Psoas muscle (tissue), 7 donors: ENCODE measurements at regions not wholly inside any gene's neighbourhood (a gene's known extent, or its start where the extent isn't known, plus 50 kb on each side); places are given as distances from the start of the nearest gene placed in this dataset.

Source experiments
- ATAC-seq, 4 donors: fragments of 200-7000 bp; cut with Tn5 transposase; one replicate each; pipeline ENCODE4 v1.9.1; 2020; ENCODE audit warnings: moderate library complexity in 3 of 4, mild to moderate bottlenecking in 2 of 4
- DNase-seq, 2 donors: peaks; one replicate each; pipeline ENCODE4 v3.0.0-alpha.2; 2020
- H3K27ac ChIP-seq: fragments of 200-600 bp; one replicate; pipeline ENCODE4 v1.8.0; 2022
- H3K27me3 ChIP-seq, 3 donors: fragments of 200-600 bp in 1 of 3; one replicate each; pipeline versions ENCODE4 v1.6.1 to v1.8.0; 2013 to 2022; ENCODE audit warnings: low read length in 2 of 3, mild to moderate bottlenecking in 2 of 3, moderate library complexity in 1 of 3; ENCODE audit not compliant: insufficient read depth in 3 of 3
- H3K36me3 ChIP-seq, 2 donors: fragments of 200-600 bp in 1 of 2; one replicate each; pipeline versions ENCODE4 v1.6.1 to v1.8.0; 2013 to 2022; ENCODE audit warnings: low read depth in 1 of 2, mild to moderate bottlenecking in 1 of 2, moderate library complexity in 1 of 2; ENCODE audit not compliant: insufficient read depth in 1 of 2
- H3K4me1 ChIP-seq: fragments of 200-600 bp; one replicate; pipeline ENCODE4 v1.8.0; 2022
- H3K4me3 ChIP-seq: fragments of 200-600 bp; one replicate; pipeline ENCODE4 v1.8.0; 2022; ENCODE audit warnings: mild to moderate bottlenecking
- H3K9me3 ChIP-seq: fragments of 200-600 bp; one replicate; pipeline ENCODE4 v1.8.0; 2022
- CTCF ChIP-seq: fragments of 200-600 bp; IDR thresholded peaks from one replicate; pipeline ENCODE4 v1.8.0; 2022; ENCODE audit warnings: antibody characterized with exemption
- WGBS, 3 donors: extraction: QIAGEN DNeasy Blood & Tissue Kit; methylation state at CpG; one replicate each; pipeline versions ENCODE4 v1.1.6 to v1.1.7; 2013; 5-methylcytosine and 5-hydroxymethylcytosine counted together
- intact Hi-C, 2 donors: fragments of 100-400 bp; cut with DNase I; formaldehyde crosslinking; loops; one replicate each; pipeline versions ENCODE4 v1.11.0 to v1.14.2; 2022
- donor health status: healthy with polysubstance abuse.
- donor health status: DM: no; HTN: no; CAD: no; lungs with moderate emphysema.
- donor health status: Bipolar disorder and iron deficiency.
- donor health status: healthy.
- donor health status: DM: yes; HTN: yes; CAD: no.
- donor health status: DM: no; HTN: no; CAD: no.
- donor health status: DM: yes; HTN: yes; CAD: no.

GRCh38 chr4:96183611-96184010 lies 343.7 kb downstream of the PDHA2 start:
- ATAC-seq (no peak), DNase-seq (no peak)
- TF ChIP-seq CTCF, result no peak
- intact Hi-C loops, result no loop called here
- Histone ChIP-seq H3K27ac (no peak overlapping the region), H3K4me1 (no peaks in the 10 kb centered on the region), H3K4me3 (no peak overlapping the region), H3K27me3 (no peaks in the 10 kb centered on the region), H3K36me3 (no peaks in the 10 kb centered on the region), H3K9me3 (no peaks in the 10 kb centered on the region)
- WGBS, 3 donors, result 77 to 78% (median 77%) methylated on average over 3 of the region's 3 CpGs

- no peak for TF ChIP-seq CTCF
- no peaks in the 10 kb centered on the region for H3K36me3 ChIP-seq
- WGBS, 3 donors, result 44 to 69% (median 65%) methylated on average over 2 of the region's 2 CpGs
- H3K9me3 ChIP-seq, result no peaks in the 10 kb centered on the region
- H3K27ac ChIP-seq, result no peak overlapping the region
- no peak overlapping the region for H3K4me3 ChIP-seq
- no peaks in the 10 kb centered on the region for H3K27me3 ChIP-seq
- intact Hi-C loops, result no loop called here
- H3K4me1 ChIP-seq, result no peaks in the 10 kb centered on the region
- no peak for ATAC-seq
- DNase-seq, result no peak
Measured at GRCh38 chr4:96186593-96186992, 346.7 kb downstream of the PDHA2 start.

GRCh38 chr4:96189761-96190160 lies 349.9 kb downstream of the PDHA2 start:
- no peak for TF ChIP-seq CTCF
- H3K27me3 ChIP-seq, result no peaks in the 10 kb centered on the region
- H3K27ac ChIP-seq, result no peak overlapping the region
- no peaks in the 10 kb centered on the region for H3K9me3 ChIP-seq
- ATAC-seq, result no peak
- intact Hi-C loops, result no loop called here
- H3K4me3 ChIP-seq, result no peak overlapping the region
- no peaks in the 10 kb centered on the region for H3K4me1 ChIP-seq
- no peaks in the 10 kb centered on the region for H3K36me3 ChIP-seq
- no peak for DNase-seq

- WGBS, 3 donors, result 68 to 70% (median 69%) methylated on average over 1 of the region's 1 CpG
- H3K4me3 ChIP-seq, result no peak overlapping the region
- no peak for TF ChIP-seq CTCF
- no peaks in the 10 kb centered on the region for H3K9me3 ChIP-seq
- H3K36me3 ChIP-seq, result no peaks in the 10 kb centered on the region
- no peak for DNase-seq
- intact Hi-C loops, result no loop called here
- no peaks in the 10 kb centered on the region for H3K27me3 ChIP-seq
- H3K4me1 ChIP-seq, result no peaks in the 10 kb centered on the region
- no peak for ATAC-seq
- no peak overlapping the region for H3K27ac ChIP-seq
Measured at GRCh38 chr4:96193061-96193460, 353.2 kb downstream of the PDHA2 start.

GRCh38 chr4:96194993-96195392 lies 355.1 kb downstream of the PDHA2 start:
- WGBS, 3 donors, result 56 to 76% (median 64%) methylated on average over 1 of the region's 1 CpG
- intact Hi-C loops, result no loop called here
- Histone ChIP-seq H3K27ac (no peak overlapping the region), H3K36me3 (no peaks in the 10 kb centered on the region), H3K4me3 (no peak overlapping the region), H3K4me1 (no peaks in the 10 kb centered on the region), H3K27me3 (no peaks in the 10 kb centered on the region), H3K9me3 (no peaks in the 10 kb centered on the region)
- no peak for TF ChIP-seq CTCF
- DNase-seq (no peak), ATAC-seq (no peak)
